Neural progenitor cell (in vitro differentiated cells): ENCODE measurements at regions not wholly inside any gene's neighbourhood (a gene's known extent, or its start where the extent isn't known, plus 50 kb on each side); places are given as distances from the start of the nearest gene placed in this dataset.

Experiments used
- DNase-seq: peaks from one replicate; pipeline ENCODE4 v3.0.0-alpha.2; 2016; ENCODE audit warnings: low spot score
- H2AFZ ChIP-seq: fragments of 200-600 bp; sonication (generic); replicated peaks from 2 replicates; pipeline ENCODE4 v1.6.1; 2016; ENCODE audit warnings: antibody characterized with exemption
- H3F3A ChIP-seq: fragments of 200-600 bp; sonication (generic); 2 replicates; pipeline ENCODE4 v1.6.1; 2016; ENCODE audit warnings: antibody characterized with exemption, low read depth
- H3K27ac ChIP-seq: fragments of 200-600 bp; sonication (generic); 2 replicates; pipeline ENCODE4 v1.5.1; 2016; ENCODE audit warnings: mild to moderate bottlenecking
- H3K27me3 ChIP-seq: fragments of 200-600 bp; sonication (generic); 2 replicates; pipeline ENCODE4 v1.6.1; 2016; ENCODE audit warnings: mild to moderate bottlenecking, moderate library complexity
- H3K36me3 ChIP-seq: fragments of 200-600 bp; sonication (generic); 2 replicates; pipeline ENCODE4 v1.5.1; 2016
- H3K4me1 ChIP-seq: fragments of 200-600 bp; sonication (generic); 2 replicates; pipeline ENCODE4 v1.6.1; 2016; ENCODE audit warnings: mixed run types
- H3K4me2 ChIP-seq: fragments of 200-600 bp; sonication (generic); 2 replicates; pipeline ENCODE4 v1.6.1; 2016
- H3K4me3 ChIP-seq: fragments of 200-600 bp; sonication (generic); 2 replicates; pipeline ENCODE4 v1.5.1; 2016
- H3K79me2 ChIP-seq: fragments of 200-600 bp; sonication (generic); 2 replicates; pipeline ENCODE4 v1.6.1; 2016; ENCODE audit warnings: low read depth
- H3K9ac ChIP-seq: fragments of 200-600 bp; sonication (generic); 2 replicates; pipeline ENCODE4 v1.6.1; 2016
- H3K9me3 ChIP-seq: fragments of 200-600 bp; sonication (generic); 2 replicates; pipeline ENCODE4 v1.5.1; 2016; ENCODE audit warnings: low read depth
- H4K20me1 ChIP-seq: fragments of 200-600 bp; sonication (generic); 2 replicates; pipeline ENCODE4 v1.6.1; 2016; ENCODE audit warnings: low read depth
- H3K27ac Mint-ChIP-seq: 3 replicates; pipeline ENCODE4 v1.8.0; 2021; ENCODE audit warnings: mixed read lengths
- H3K27me3 Mint-ChIP-seq: 2 replicates; pipeline ENCODE4 v1.8.0; 2022; ENCODE audit warnings: low read depth, mild to moderate bottlenecking, inconsistent platforms, moderate library complexity, mixed read lengths; ENCODE audit not compliant: insufficient read depth
- H3K36me3 Mint-ChIP-seq: 3 replicates; pipeline ENCODE4 v1.8.0; 2021; ENCODE audit warnings: mixed read lengths
- H3K4me1 Mint-ChIP-seq: 3 replicates; pipeline ENCODE4 v1.8.0; 2021; ENCODE audit warnings: mixed read lengths
- H3K4me3 Mint-ChIP-seq: 3 replicates; pipeline ENCODE4 v1.8.0; 2021; ENCODE audit warnings: mild to moderate bottlenecking, moderate library complexity, mixed read lengths
- H3K9me3 Mint-ChIP-seq: 3 replicates; pipeline ENCODE4 v1.8.0; 2020; ENCODE audit warnings: mixed read lengths
- CTCF ChIP-seq: fragments of 200-600 bp; sonication (generic); IDR thresholded peaks from 2 replicates; pipeline ENCODE4 v1.5.1; 2017; ENCODE audit warnings: antibody characterized with exemption, mild to moderate bottlenecking
- EZH2 ChIP-seq: fragments of 200-600 bp; sonication (generic); IDR thresholded peaks from 2 replicates; pipeline ENCODE4 v1.6.1; 2017; ENCODE audit warnings: antibody characterized with exemption, mild to moderate bottlenecking, moderate library complexity
- EZH2phosphoT487 ChIP-seq: fragments of 200-600 bp; sonication (generic); IDR thresholded peaks from 2 replicates; pipeline ENCODE4 v1.6.1; 2017; ENCODE audit warnings: antibody characterized with exemption

DNA sequence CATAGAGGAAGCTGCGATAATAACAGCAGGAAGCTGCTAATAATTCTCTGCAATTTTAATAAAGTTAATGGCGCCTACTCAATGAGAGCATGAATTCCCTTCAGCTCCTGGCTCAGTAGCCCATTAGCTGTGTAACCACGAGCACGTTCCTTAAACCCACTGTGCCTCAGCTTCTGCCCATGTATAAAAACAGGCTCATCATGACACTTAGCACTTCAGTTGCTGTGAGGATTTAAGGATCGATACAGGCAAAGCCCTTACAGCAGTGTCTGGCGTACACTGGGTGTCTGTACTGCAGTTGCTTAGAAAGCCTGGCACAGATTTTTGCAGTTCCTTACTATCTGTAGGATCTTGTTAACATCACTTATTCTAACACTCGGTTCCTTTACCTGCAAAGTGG is 673.4 kb upstream of the ARGLU1 start:
- H3K27ac Mint-ChIP-seq: no peak overlapping the region
- H3K4me1 ChIP-seq: no peaks in the 10 kb centered on the region
- no peaks in the 10 kb centered on the region for H3K4me1 Mint-ChIP-seq
- no peaks in the 10 kb centered on the region for H3K79me2 ChIP-seq
- no peaks in the 10 kb centered on the region for H3K9me3 Mint-ChIP-seq
- DNase-seq: no peak
- no peak overlapping the region for H3K4me3 Mint-ChIP-seq
- H3K4me3 ChIP-seq: no peak overlapping the region
- no peaks in the 10 kb centered on the region for H3K36me3 ChIP-seq
- H3K36me3 Mint-ChIP-seq: no peaks in the 10 kb centered on the region
- H3F3A ChIP-seq: no peaks in the 10 kb centered on the region
- no peak overlapping the region for H3K27ac ChIP-seq
- TF ChIP-seq CTCF (no peak), EZH2phosphoT487 (no peak), EZH2 (no peak)
- no peaks in the 10 kb centered on the region for H3K27me3 ChIP-seq
- H2AFZ ChIP-seq: no peak overlapping the region
- H3K9me3 ChIP-seq: no peaks in the 10 kb centered on the region
- no peaks in the 10 kb centered on the region for H3K27me3 Mint-ChIP-seq
- H3K9ac ChIP-seq: no peak overlapping the region
- H3K4me2 ChIP-seq: no peak overlapping the region
- no peaks in the 10 kb centered on the region for H4K20me1 ChIP-seq

- H3K4me2 ChIP-seq: no peak overlapping the region
- Mint-ChIP-seq H3K9me3 (no peaks in the 10 kb centered on the region), H3K27me3 (no peaks in the 10 kb centered on the region), H3K4me3 (no peak overlapping the region), H3K4me1 (peaks cover 5% of the 10 kb centered on the region), H3K27ac (no peak overlapping the region), H3K36me3 (no peaks in the 10 kb centered on the region)
- H3K36me3 ChIP-seq: no peaks in the 10 kb centered on the region
- H2AFZ ChIP-seq: no peak overlapping the region
- no peak overlapping the region for H3K9ac ChIP-seq
- no peak for DNase-seq
- no peak for TF ChIP-seq EZH2phosphoT487
- TF ChIP-seq EZH2: no peak
- TF ChIP-seq CTCF: no peak
- no peaks in the 10 kb centered on the region for H3F3A ChIP-seq
- H3K4me1 ChIP-seq: peaks cover 5% of the 10 kb centered on the region
- H3K27me3 ChIP-seq: no peaks in the 10 kb centered on the region
- no peaks in the 10 kb centered on the region for H4K20me1 ChIP-seq
- no peak overlapping the region for H3K4me3 ChIP-seq
- H3K79me2 ChIP-seq: no peaks in the 10 kb centered on the region
- H3K27ac ChIP-seq: no peak overlapping the region
- H3K9me3 ChIP-seq: no peaks in the 10 kb centered on the region
Observed at GRCh38 chr13:107239213-107239612, 671.3 kb upstream of the ARGLU1 start.

DNA sequence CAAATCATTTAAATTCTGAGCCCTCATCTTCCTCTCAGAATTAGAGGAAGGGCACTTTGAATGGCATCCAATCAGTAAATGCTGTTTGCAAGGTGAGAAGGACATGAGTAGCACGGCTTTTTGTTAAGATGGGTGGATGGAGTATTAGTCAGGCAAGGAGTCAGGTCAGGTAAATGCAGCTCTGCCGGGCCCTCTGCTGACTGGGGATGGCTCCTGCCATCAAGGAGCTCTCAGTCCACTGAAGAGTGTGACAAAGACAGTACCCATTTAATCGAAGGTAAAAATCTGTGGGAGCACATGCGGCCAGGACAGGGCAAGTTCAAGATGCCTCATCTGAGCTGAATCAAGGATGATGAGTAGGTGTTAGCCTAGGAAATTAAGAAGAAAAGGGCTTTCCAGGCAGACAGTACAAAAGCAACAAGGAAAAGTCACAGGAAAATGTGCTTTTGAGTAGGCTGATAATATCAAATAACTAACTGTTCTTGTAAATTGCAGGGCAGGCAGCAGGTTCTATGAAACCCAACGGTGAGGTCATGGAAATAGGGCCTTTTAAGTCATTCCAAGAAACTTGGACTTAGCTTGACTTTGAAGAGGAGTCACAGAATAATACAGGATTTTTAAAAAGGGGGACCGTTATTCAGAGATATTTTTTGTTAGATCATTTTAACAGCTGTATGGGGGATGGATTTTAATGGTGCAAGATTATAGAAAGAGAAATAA is 670.5 kb upstream of the ARGLU1 start:
- no peak overlapping the region for H3K27ac Mint-ChIP-seq
- peaks cover 6% of the 10 kb centered on the region for H3K4me1 ChIP-seq
- no peak for DNase-seq
- H3F3A ChIP-seq: no peaks in the 10 kb centered on the region
- H3K4me3 Mint-ChIP-seq: no peak overlapping the region
- H3K36me3 ChIP-seq: no peaks in the 10 kb centered on the region
- H3K9me3 ChIP-seq: no peaks in the 10 kb centered on the region
- H3K4me1 Mint-ChIP-seq: peaks cover 5% of the 10 kb centered on the region
- H3K4me2 ChIP-seq: no peak overlapping the region
- no peaks in the 10 kb centered on the region for H3K79me2 ChIP-seq
- TF ChIP-seq EZH2: no peak
- TF ChIP-seq EZH2phosphoT487: no peak
- no peak for TF ChIP-seq CTCF
- no peaks in the 10 kb centered on the region for H4K20me1 ChIP-seq
- no peak overlapping the region for H3K4me3 ChIP-seq
- H3K9ac ChIP-seq: no peak overlapping the region
- H3K27me3 ChIP-seq: no peaks in the 10 kb centered on the region
- H3K36me3 Mint-ChIP-seq: no peaks in the 10 kb centered on the region
- H3K27ac ChIP-seq: no peak overlapping the region
- no peaks in the 10 kb centered on the region for H3K9me3 Mint-ChIP-seq
- H3K27me3 Mint-ChIP-seq: no peaks in the 10 kb centered on the region
- no peak overlapping the region for H2AFZ ChIP-seq
